GM18861 (cell line): ENCODE measurements at regions not wholly inside any gene's neighbourhood (a gene's known extent, or its start where the extent isn't known, plus 50 kb on each side); places are given as distances from the start of the nearest gene placed in this dataset.
A peak's percentile ranks its signal among the peaks of the same experiment; 100 is the strongest.

ENCODE experiments used
- ATAC-seq: cut with Tn5 transposase; IDR thresholded peaks from one replicate; pipeline ENCODE4 v1.9.1; 2021; ENCODE audit not compliant: unreplicated experiment

GRCh38 chr4:77305766-77306165 is 148.8 kb downstream of the CCNG2 start:
- ATAC-seq: no peak

GRCh38 chr4:77306496-77306895 is 149.5 kb downstream of the CCNG2 start:
- ATAC-seq: no peak

- peak; percentile 68 for ATAC-seq
Observed at GRCh38 chr4:77308843-77309242, 151.8 kb downstream of the CCNG2 start.

- ATAC-seq: no peak
Observed at GRCh38 chr4:77309496-77309895, 152.5 kb downstream of the CCNG2 start.

GRCh38 chr4:77310931-77311330 is 153.9 kb downstream of the CCNG2 start:
- no peak for ATAC-seq

GRCh38 chr4:77314697-77315096 is 157.7 kb downstream of the CCNG2 start:
- ATAC-seq: no peak

GRCh38 chr4:77327151-77327550 is 170.1 kb downstream of the CCNG2 start:
- no peak for ATAC-seq

- no peak for ATAC-seq
Observed at GRCh38 chr4:77332696-77333270, 175.8 kb downstream of the CCNG2 start.

GRCh38 chr4:77336411-77337142 is 179.6 kb downstream of the CCNG2 start:
- no peak for ATAC-seq

- no peak for ATAC-seq
Observed at GRCh38 chr4:77342170-77342810, 185.3 kb downstream of the CCNG2 start.

GRCh38 chr4:77344001-77344400 is 187.0 kb downstream of the CCNG2 start:
- ATAC-seq: no peak

- ATAC-seq: peak; percentile 77
Observed at GRCh38 chr4:77344784-77345183, 187.8 kb downstream of the CCNG2 start.

- peak; percentile 53 for ATAC-seq
Observed at GRCh38 chr4:77347351-77347966, 190.5 kb downstream of the CCNG2 start.

GRCh38 chr4:77348815-77349214 is 191.8 kb downstream of the CCNG2 start:
- ATAC-seq: no peak

- no peak for ATAC-seq
Observed at GRCh38 chr4:77349364-77349763, 192.4 kb downstream of the CCNG2 start.

GRCh38 chr4:77349796-77350195 is 192.8 kb downstream of the CCNG2 start:
- ATAC-seq: no peak

- ATAC-seq: no peak
Observed at GRCh38 chr4:77352192-77352591, 195.2 kb downstream of the CCNG2 start.

- ATAC-seq: peak; percentile 47
Observed at GRCh38 chr4:77353724-77354315, 196.8 kb downstream of the CCNG2 start.

GRCh38 chr4:77354550-77354949 is 197.5 kb downstream of the CCNG2 start:
- no peak for ATAC-seq

GRCh38 chr4:77355731-77356130 is 198.7 kb downstream of the CCNG2 start:
- ATAC-seq: no peak

- ATAC-seq: no peak
Observed at GRCh38 chr4:77358315-77358928, 201.4 kb downstream of the CCNG2 start.
